ENCODE measurements at regions not wholly inside any gene's neighbourhood (a gene's known extent, or its start where the extent isn't known, plus 50 kb on each side); places are given as distances from the start of the nearest gene placed in this dataset.
"Not testable (repeated sequence)": the region's sequence is repeated elsewhere in the genome, so short reads cannot be mapped to it uniquely, and the experiment has no call there.

GRCh38 chr13:61276401-61276800, 139.2 kb downstream of the PCDH20 start:
- H3K27ac ChIP-seq: no peak overlapping the region
- intact Hi-C loops (cut with DNase I): no loop called here
- no peak for TF ChIP-seq CTCF (IDR thresholded peaks at IDR 0.05)
- no peaks in the 10 kb centered on the region for H3K4me1 ChIP-seq
- no peak for DNase-seq
- H3K27me3 ChIP-seq (ENCODE audit: insufficient read depth in 3 of 3, low read length in 2 of 3): no peaks in the 10 kb centered on the region
- H3K4me3 ChIP-seq: no peak overlapping the region
- ATAC-seq: no peak
- H3K9me3 ChIP-seq: no peaks in the 10 kb centered on the region
- 81 to 91% (median 84%) methylated on average over 2 of the region's 2 CpGs for WGBS, 3 donors
- no peaks in the 10 kb centered on the region for H3K36me3 ChIP-seq (ENCODE audit: insufficient read depth in 1 of 2, low read depth in 1 of 2)

- TF ChIP-seq CTCF (IDR thresholded peaks at IDR 0.05): no peak
- DNase-seq (no peak), ATAC-seq (no peak)
- no peaks in the 10 kb centered on the region for H3K27me3 ChIP-seq (ENCODE audit: insufficient read depth in 3 of 3, low read length in 2 of 3)
- WGBS, 3 donors: 24 to 48% (median 26%) methylated on average over 2 of the region's 2 CpGs
- no peaks in the 10 kb centered on the region for H3K36me3 ChIP-seq (ENCODE audit: insufficient read depth in 1 of 2, low read depth in 1 of 2)
- H3K9me3 ChIP-seq: no peaks in the 10 kb centered on the region
- H3K27ac ChIP-seq: no peak overlapping the region
- intact Hi-C loops (cut with DNase I): no loop called here
- no peak overlapping the region for H3K4me3 ChIP-seq
- no peaks in the 10 kb centered on the region for H3K4me1 ChIP-seq
Measured at GRCh38 chr13:61275736-61276135, 139.9 kb downstream of the PCDH20 start.

- Histone ChIP-seq H3K36me3 (ENCODE audit: insufficient read depth in 1 of 2, low read depth in 1 of 2) (no peaks in the 10 kb centered on the region), H3K9me3 (no peaks in the 10 kb centered on the region), H3K4me3 (no peak overlapping the region), H3K27me3 (ENCODE audit: insufficient read depth in 3 of 3, low read length in 2 of 3) (no peaks in the 10 kb centered on the region), H3K27ac (no peak overlapping the region), H3K4me1 (no peaks in the 10 kb centered on the region)
- no peak for TF ChIP-seq CTCF (IDR thresholded peaks at IDR 0.05)
- no peak for DNase-seq
- intact Hi-C loops (cut with DNase I): no loop called here
- no peak for ATAC-seq
- 80 to 85% (median 80%) methylated on average over 5 of the region's 5 CpGs for WGBS, 3 donors
Measured at GRCh38 chr13:61275251-61275650, 140.4 kb downstream of the PCDH20 start.

- H3K27ac ChIP-seq; DNase-seq; H3K9me3 ChIP-seq; ATAC-seq; H3K27me3 ChIP-seq (ENCODE audit: insufficient read depth in 3 of 3, low read length in 2 of 3); intact Hi-C loops (cut with DNase I); H3K4me3 ChIP-seq; H3K4me1 ChIP-seq; H3K36me3 ChIP-seq (ENCODE audit: insufficient read depth in 1 of 2, low read depth in 1 of 2): not testable (repeated sequence)
- WGBS, 3 donors: 72 to 83% (median 75%) methylated on average over 6 of the region's 6 CpGs
Measured at GRCh38 chr13:61266896-61267295, 148.8 kb downstream of the PCDH20 start.

- intact Hi-C loops (cut with DNase I): no loop called here
- H3K27ac ChIP-seq: no peak overlapping the region
- H3K4me1 ChIP-seq: no peaks in the 10 kb centered on the region
- no peak overlapping the region for H3K4me3 ChIP-seq
- ATAC-seq (no peak), DNase-seq (no peak)
- no peaks in the 10 kb centered on the region for H3K9me3 ChIP-seq
- TF ChIP-seq CTCF (IDR thresholded peaks at IDR 0.05): no peak
- H3K27me3 ChIP-seq (ENCODE audit: insufficient read depth in 3 of 3, low read length in 2 of 3): no peaks in the 10 kb centered on the region
- 69 to 79% (median 77%) methylated on average over 4 of the region's 4 CpGs for WGBS, 3 donors
- H3K36me3 ChIP-seq (ENCODE audit: insufficient read depth in 1 of 2, low read depth in 1 of 2): no peaks in the 10 kb centered on the region
Measured at GRCh38 chr13:61261746-61262472, 153.7 kb downstream of the PCDH20 start.

All from psoas muscle (tissue), 7 donors.